GM19467 (cell line): ENCODE measurements at regions not wholly inside any gene's neighbourhood (a gene's known extent, or its start where the extent isn't known, plus 50 kb on each side); places are given as distances from the start of the nearest gene placed in this dataset.
"Not testable (repeated sequence)": the region's sequence is repeated elsewhere in the genome, so short reads cannot be mapped to it uniquely, and the experiment has no call there.

ENCODE experiments used
- ATAC-seq: cut with Tn5 transposase; IDR thresholded peaks from one replicate; pipeline ENCODE4 v1.9.1; 2021; ENCODE audit warnings: mild to moderate bottlenecking, moderate library complexity; ENCODE audit not compliant: unreplicated experiment

- ATAC-seq = no peak
These were observed 231.7 kb downstream of the SKIDA1 start for GRCh38 chr10:21293518-21294356.

- no peak for ATAC-seq
These were observed 232.5 kb downstream of the SKIDA1 start for GRCh38 chr10:21292763-21293517.

- no peak for ATAC-seq
These were observed 234.9 kb downstream of the SKIDA1 start for GRCh38 chr10:21290499-21291160.

GRCh38 chr10:21289961-21290360, 235.5 kb downstream of the SKIDA1 start:
- no peak for ATAC-seq

GRCh38 chr10:21289271-21289670, 236.2 kb downstream of the SKIDA1 start:
- no peak for ATAC-seq

GRCh38 chr10:21285742-21286331, 239.6 kb downstream of the SKIDA1 start:
- ATAC-seq = no peak

GRCh38 chr10:21285207-21285606, 240.3 kb downstream of the SKIDA1 start:
- no peak for ATAC-seq

- ATAC-seq = no peak
These were observed 241.2 kb downstream of the SKIDA1 start for GRCh38 chr10:21284301-21284700.

- ATAC-seq = not testable (repeated sequence)
These were observed 242.4 kb downstream of the SKIDA1 start for GRCh38 chr10:21283053-21283452.

GRCh38 chr10:21281765-21282484, 243.6 kb downstream of the SKIDA1 start:
- ATAC-seq = no peak

- ATAC-seq = no peak
These were observed 244.4 kb downstream of the SKIDA1 start for GRCh38 chr10:21280971-21281572.

- no peak for ATAC-seq
These were observed 245.4 kb downstream of the SKIDA1 start for GRCh38 chr10:21280037-21280436.

- no peak for ATAC-seq
These were observed 246.3 kb downstream of the SKIDA1 start for GRCh38 chr10:21279217-21279575.

- peak; percentile 84 for ATAC-seq
These were observed 246.8 kb downstream of the SKIDA1 start for GRCh38 chr10:21278491-21279216.

- ATAC-seq = no peak
These were observed 252.0 kb downstream of the SKIDA1 start for GRCh38 chr10:21273400-21273968.

GRCh38 chr10:21272643-21273399, 252.7 kb downstream of the SKIDA1 start:
- ATAC-seq = no peak

GRCh38 chr10:21270976-21271375, 254.5 kb downstream of the SKIDA1 start:
- no peak for ATAC-seq

- no peak for ATAC-seq
These were observed 256.2 kb downstream of the SKIDA1 start for GRCh38 chr10:21269289-21269688.
